Large intestine (tissue), 3 donors: ENCODE measurements at regions not wholly inside any gene's neighbourhood (a gene's known extent, or its start where the extent isn't known, plus 50 kb on each side); places are given as distances from the start of the nearest gene placed in this dataset.

Experiments
- DNase-seq, 2 donors: peaks; one replicate each; pipeline versions ENCODE4 v3.0.0 to v3.0.0-alpha.2; 2013
- H3K27ac ChIP-seq: one replicate; pipeline ENCODE4 v1.5.1; 2013; ENCODE audit warnings: low read length
- H3K27me3 ChIP-seq: 2 replicates; pipeline ENCODE4 v1.6.1; 2013; ENCODE audit warnings: low read length; ENCODE audit not compliant: control insufficient read depth, insufficient read depth
- H3K36me3 ChIP-seq: 2 replicates; pipeline ENCODE4 v1.6.1; 2013; ENCODE audit warnings: low read length; ENCODE audit not compliant: control insufficient read depth, insufficient read depth
- H3K4me1 ChIP-seq: one replicate; pipeline ENCODE4 v1.6.1; 2013; ENCODE audit warnings: low read length; ENCODE audit not compliant: control insufficient read depth, insufficient read depth
- H3K4me3 ChIP-seq: one replicate; pipeline ENCODE4 v1.5.1; 2013; ENCODE audit warnings: low read length
- H3K9me3 ChIP-seq: one replicate; pipeline ENCODE4 v1.6.1; 2013; ENCODE audit warnings: mild to moderate bottlenecking, low read depth, low read length, moderate library complexity; ENCODE audit not compliant: control insufficient read depth
- WGBS: methylation state at CpG from one replicate; pipeline ENCODE4 v1.1.5; 2013; ENCODE audit warnings: low lambda C conversion rate; ENCODE audit not compliant: insufficient coverage; 5-methylcytosine and 5-hydroxymethylcytosine counted together

DNA sequence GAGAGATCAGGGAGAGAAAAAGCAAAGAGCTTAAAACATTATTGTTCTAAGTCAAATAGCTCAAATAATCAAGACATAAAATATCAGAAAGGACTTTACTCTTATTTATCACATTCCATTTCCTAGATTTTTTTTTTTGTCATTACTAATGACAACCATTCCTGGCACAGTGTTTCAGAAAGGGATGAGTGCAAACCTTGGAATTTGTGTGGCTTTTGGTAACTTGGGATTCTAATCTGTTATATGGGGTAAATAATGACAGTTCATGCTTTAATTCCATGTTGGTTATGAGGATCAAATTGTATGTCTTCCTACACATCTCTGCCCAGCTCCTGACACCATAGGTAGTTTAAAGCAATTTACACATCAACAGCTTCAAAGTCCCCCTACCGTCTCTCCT, 358.4 kb upstream of the ADGRL4 start:
- no CpG with 5 or more reads among the region's 1 CpG for WGBS
- Histone ChIP-seq H3K4me3 (no peak overlapping the region), H3K4me1 (no peaks in the 10 kb centered on the region)

DNA sequence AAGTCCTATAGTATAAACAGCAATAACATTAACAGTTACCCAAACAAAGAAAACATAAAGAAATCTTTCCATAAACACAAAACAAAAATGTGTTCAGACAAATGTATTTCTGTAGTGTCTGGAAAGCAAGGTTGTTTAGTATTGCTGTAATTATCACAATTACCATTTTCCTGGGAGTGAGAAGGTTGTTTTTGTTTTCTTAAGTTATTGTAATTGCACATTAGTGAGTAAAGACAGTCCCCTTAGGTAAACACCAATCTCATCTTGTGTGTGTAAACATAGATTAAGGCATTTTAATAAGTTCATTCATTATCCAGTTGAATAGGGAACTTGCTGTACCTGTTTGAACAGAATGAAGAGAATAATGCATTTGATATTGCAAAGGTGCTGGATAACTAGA, 356.9 kb upstream of the ADGRL4 start:
- H3K4me3 ChIP-seq = no peak overlapping the region
- no peaks in the 10 kb centered on the region for H3K36me3 ChIP-seq
- no peak for DNase-seq
- H3K9me3 ChIP-seq = no peaks in the 10 kb centered on the region
- H3K27ac ChIP-seq = no peak overlapping the region
- no peaks in the 10 kb centered on the region for H3K4me1 ChIP-seq
- no peaks in the 10 kb centered on the region for H3K27me3 ChIP-seq

More for the DNA sequence above, 358.4 kb upstream of the ADGRL4 start:
- H3K36me3 ChIP-seq = no peaks in the 10 kb centered on the region
- DNase-seq = no peak
- no peak overlapping the region for H3K27ac ChIP-seq
- H3K9me3 ChIP-seq = no peaks in the 10 kb centered on the region
- H3K27me3 ChIP-seq = no peaks in the 10 kb centered on the region

- Histone ChIP-seq H3K4me3 (no peak overlapping the region), H3K9me3 (no peaks in the 10 kb centered on the region), H3K27ac (no peak overlapping the region), H3K36me3 (no peaks in the 10 kb centered on the region), H3K27me3 (no peaks in the 10 kb centered on the region), H3K4me1 (no peaks in the 10 kb centered on the region)
- WGBS = 86% methylated on average over 3 of the region's 3 CpGs
- DNase-seq = no peak
These were observed 355.9 kb upstream of the ADGRL4 start for GRCh38 chr1:79362470-79362869.

DNA sequence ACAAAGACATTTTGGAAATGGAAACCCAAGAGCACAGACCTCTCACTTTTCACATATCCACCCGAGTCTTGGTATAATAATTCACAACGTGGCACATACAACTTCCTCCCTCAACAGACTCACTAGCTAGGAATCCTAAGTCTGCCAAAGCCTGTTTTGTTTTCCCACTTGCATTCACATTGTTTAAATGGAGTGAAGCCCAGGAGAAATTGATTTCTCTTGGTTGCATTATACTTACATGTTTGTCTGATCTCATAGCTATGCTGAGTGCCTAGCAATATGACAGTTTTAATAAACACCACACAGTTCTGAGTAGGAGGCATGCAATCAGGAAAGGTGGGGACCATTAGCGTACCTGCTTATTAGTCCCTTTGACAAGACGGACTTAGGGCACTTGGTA, 348.6 kb upstream of the ADGRL4 start:
- Histone ChIP-seq H3K4me1 (no peaks in the 10 kb centered on the region), H3K9me3 (no peaks in the 10 kb centered on the region), H3K27ac (no peak overlapping the region), H3K4me3 (no peak overlapping the region), H3K27me3 (no peaks in the 10 kb centered on the region), H3K36me3 (no peaks in the 10 kb centered on the region)
- no peak for DNase-seq
- WGBS = no CpG with 5 or more reads among the region's 4 CpGs

DNA sequence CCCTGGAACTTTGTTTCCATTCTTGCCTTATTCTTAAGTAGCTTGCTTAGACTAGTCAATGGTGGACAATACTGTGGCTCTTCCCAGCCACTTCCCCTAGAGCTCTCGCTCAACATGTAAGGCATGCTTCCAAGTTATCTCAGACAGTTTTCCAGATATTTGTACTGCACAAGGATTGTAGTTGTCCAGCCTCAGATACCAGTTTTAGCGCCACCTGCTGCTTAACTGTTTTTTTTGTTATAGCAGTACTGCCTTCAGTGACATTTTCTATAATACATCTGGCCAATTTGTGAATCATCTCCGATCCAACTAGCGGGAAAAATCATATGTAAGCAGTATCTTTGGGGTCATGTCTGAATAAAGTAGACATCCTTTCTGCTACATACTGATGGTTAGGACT, 346.7 kb upstream of the ADGRL4 start:
- no peaks in the 10 kb centered on the region for H3K4me1 ChIP-seq
- H3K9me3 ChIP-seq = no peaks in the 10 kb centered on the region
- no peak overlapping the region for H3K4me3 ChIP-seq
- WGBS = no CpG with 5 or more reads among the region's 4 CpGs
- no peaks in the 10 kb centered on the region for H3K27me3 ChIP-seq
- no peak overlapping the region for H3K27ac ChIP-seq
- no peaks in the 10 kb centered on the region for H3K36me3 ChIP-seq
- DNase-seq = no peak

DNA sequence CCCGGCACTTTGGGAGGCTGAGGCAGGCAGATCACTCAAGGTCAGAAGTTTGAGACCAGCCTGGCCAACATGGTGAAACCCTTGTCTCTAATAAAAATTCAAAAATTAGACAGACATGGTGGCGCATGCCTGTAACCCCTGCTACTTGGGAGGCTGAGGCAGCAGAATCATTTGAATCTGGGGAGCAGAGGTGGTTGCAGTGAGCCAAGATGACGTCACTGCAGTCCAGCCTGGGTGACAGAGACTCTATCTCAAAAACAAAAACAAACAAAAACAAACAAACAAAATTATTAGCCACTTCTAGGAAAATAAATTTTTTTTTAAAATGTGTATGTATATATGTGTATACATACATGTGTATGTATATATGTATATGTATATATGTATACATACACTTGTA, 320.3 kb upstream of the ADGRL4 start:
- H3K36me3 ChIP-seq = no peaks in the 10 kb centered on the region
- no peaks in the 10 kb centered on the region for H3K27me3 ChIP-seq
- no peak for DNase-seq
- H3K4me1 ChIP-seq = no peaks in the 10 kb centered on the region
- WGBS = 90% methylated on average over 2 of the region's 3 CpGs
- no peak overlapping the region for H3K27ac ChIP-seq
- H3K4me3 ChIP-seq = no peak overlapping the region
- peaks cover 3% of the 10 kb centered on the region for H3K9me3 ChIP-seq

GRCh38 chr1:79325705-79326104, 319.2 kb upstream of the ADGRL4 start:
- no peak for DNase-seq
- H3K27me3 ChIP-seq = no peaks in the 10 kb centered on the region
- H3K4me1 ChIP-seq = no peaks in the 10 kb centered on the region
- no peak overlapping the region for H3K27ac ChIP-seq
- H3K4me3 ChIP-seq = no peak overlapping the region
- peaks cover 3% of the 10 kb centered on the region for H3K9me3 ChIP-seq
- H3K36me3 ChIP-seq = no peaks in the 10 kb centered on the region

DNA sequence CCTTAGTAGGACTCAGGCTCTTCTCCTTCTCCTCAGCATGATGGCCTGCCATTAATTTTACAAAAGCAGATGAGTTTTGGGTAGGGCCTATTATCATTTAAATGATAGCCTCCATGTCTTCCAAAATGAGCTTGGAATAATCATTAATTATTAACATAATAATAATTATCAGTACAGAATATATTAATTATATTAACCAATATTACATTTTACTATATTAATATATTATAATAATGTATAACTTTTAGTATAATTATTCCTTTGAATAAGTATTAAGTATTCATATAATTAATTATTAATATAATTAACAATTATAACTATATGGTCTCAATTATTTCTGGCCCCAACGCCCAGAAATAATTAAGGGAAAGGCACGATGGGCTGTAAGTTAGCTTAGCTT, 318.6 kb upstream of the ADGRL4 start:
- DNase-seq = no peak
- Histone ChIP-seq H3K36me3 (no peaks in the 10 kb centered on the region), H3K27ac (no peak overlapping the region), H3K27me3 (no peaks in the 10 kb centered on the region), H3K9me3 (peaks cover 3% of the 10 kb centered on the region), H3K4me1 (no peaks in the 10 kb centered on the region), H3K4me3 (no peak overlapping the region)
- no CpG with 5 or more reads among the region's 2 CpGs for WGBS

- Histone ChIP-seq H3K27me3 (no peaks in the 10 kb centered on the region), H3K4me1 (no peaks in the 10 kb centered on the region), H3K9me3 (peaks cover 3% of the 10 kb centered on the region), H3K27ac (no peak overlapping the region), H3K4me3 (no peak overlapping the region), H3K36me3 (no peaks in the 10 kb centered on the region)
- no peak for DNase-seq
- WGBS = 67% methylated on average over 1 of the region's 1 CpG
These were observed 316.9 kb upstream of the ADGRL4 start for GRCh38 chr1:79323239-79324025.

DNA sequence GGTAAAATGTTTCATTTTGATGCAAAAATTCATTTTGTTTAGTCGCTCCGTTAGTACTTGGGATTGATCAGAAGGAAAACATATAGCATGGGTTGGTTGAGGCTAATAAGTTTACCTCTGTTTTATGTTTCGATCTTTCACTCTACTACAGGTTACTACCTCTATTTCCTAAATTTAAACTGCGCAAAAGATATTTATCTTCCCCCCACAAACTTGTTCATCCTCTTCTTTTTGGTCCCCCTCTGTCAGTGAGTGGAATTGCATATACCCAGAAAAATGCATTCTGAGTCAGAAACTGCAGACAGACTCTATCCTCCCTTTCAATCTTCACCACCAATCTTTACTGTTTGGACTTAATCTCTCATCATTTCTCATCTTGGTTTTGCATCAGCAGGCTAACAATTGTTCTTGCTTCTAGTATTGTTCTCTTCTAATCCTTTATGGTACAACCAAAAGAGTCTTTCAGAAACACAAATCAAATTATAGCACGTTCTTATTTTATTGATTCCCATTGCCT, 316.0 kb upstream of the ADGRL4 start:
- Histone ChIP-seq H3K4me1 (no peaks in the 10 kb centered on the region), H3K27ac (no peak overlapping the region), H3K36me3 (no peaks in the 10 kb centered on the region), H3K27me3 (no peaks in the 10 kb centered on the region), H3K4me3 (no peak overlapping the region), H3K9me3 (peaks cover 3% of the 10 kb centered on the region)
- no peak for DNase-seq
- WGBS = 96% methylated on average over 5 of the region's 5 CpGs

DNA sequence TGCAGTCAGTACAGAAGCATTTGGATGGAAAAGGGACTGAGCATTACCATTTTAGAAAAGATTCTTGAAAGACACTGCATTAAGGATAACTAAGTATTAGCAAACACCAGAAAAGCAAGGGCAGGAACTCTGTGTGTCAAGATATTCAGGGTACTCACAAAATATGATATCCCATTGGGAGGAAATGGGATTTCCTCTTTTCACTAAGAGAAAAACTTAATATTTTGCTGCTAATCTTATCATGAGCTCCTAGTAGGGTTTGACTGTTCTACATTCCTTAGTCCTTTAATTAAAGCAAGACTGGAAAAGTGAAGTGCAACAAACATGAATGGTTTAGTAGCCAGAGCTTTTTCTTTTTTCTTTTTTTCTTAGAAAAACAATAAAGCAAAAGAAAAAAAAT, 305.9 kb upstream of the ADGRL4 start:
- H3K9me3 ChIP-seq = no peaks in the 10 kb centered on the region
- no peaks in the 10 kb centered on the region for H3K27me3 ChIP-seq
- DNase-seq = no peak
- H3K4me1 ChIP-seq = no peaks in the 10 kb centered on the region
- H3K27ac ChIP-seq = no peak overlapping the region
- H3K4me3 ChIP-seq = no peak overlapping the region
- H3K36me3 ChIP-seq = no peaks in the 10 kb centered on the region
